ENCODE measurements at regions not wholly inside any gene's neighbourhood (a gene's known extent, or its start where the extent isn't known, plus 50 kb on each side); places are given as distances from the start of the nearest gene placed in this dataset.

- no peak overlapping the region for H3K4me2 ChIP-seq (ENCODE audit: insufficient read depth, low read length)
- no peaks in the 10 kb centered on the region for H3K36me3 ChIP-seq (ENCODE audit: control insufficient read depth in 2 of 2, extremely low read depth in 1 of 2, insufficient read depth in 2 of 2, low read length in 2 of 2)
- no peak overlapping the region for H3K27ac ChIP-seq (ENCODE audit: insufficient read depth, low read depth, low read length)
- H3K79me2 ChIP-seq (ENCODE audit: control insufficient read depth, insufficient read depth, low read length), result no peaks in the 10 kb centered on the region
- H3K9me1 ChIP-seq (replicated peaks; ENCODE audit: control insufficient read depth, extremely low read depth, insufficient read depth, low read length), result no peaks in the 10 kb centered on the region
- peaks cover 28% of the 10 kb centered on the region for H3K4me1 ChIP-seq (ENCODE audit: control insufficient read depth, extremely low read depth, insufficient read depth, low read length)
- no peaks in the 10 kb centered on the region for H4K20me1 ChIP-seq (replicated peaks; ENCODE audit: control insufficient read depth, extremely low read depth, insufficient read depth, low read length)
- H3K4me3 ChIP-seq (replicated peaks in 1 of 3; ENCODE audit: insufficient read depth in 1 of 3, low read depth in 1 of 3, low read length in 3 of 3), result no peak overlapping the region
- dilution Hi-C loops (cut with MboI; ENCODE audit: extremely low pct_ligation_motif_present, low sequenced_read_pairs), result no loop called here
- intact Hi-C loops (cut with micrococcal nuclease), result no loop called here
- H3K9me3 ChIP-seq (replicated peaks; ENCODE audit: control insufficient read depth, insufficient read depth, low read length), result no peaks in the 10 kb centered on the region
- no TSS peak for BruUV-seq (replicated peaks)
- ChIA-PET CTCF (interaction anchor here (1.7 to 1.9 kb wide), 2 partner anchors 30 to 155 kb away, joined by 4 to 8 read pairs; no protein-coding TSS in a partner anchor), POLR2A (no interaction called here)
- TF ChIP-seq POLR2AphosphoS5 (IDR thresholded peaks at IDR 0.05; ENCODE audit: insufficient read depth, low read depth, low read length), result no peak
- TF ChIP-seq EZH2 (IDR thresholded peaks at IDR 0.05; ENCODE audit: borderline replicate concordance, low read depth, low read length, severe bottlenecking), result no peak
- no peak overlapping the region for H2AFZ ChIP-seq (ENCODE audit: low read depth, low read length)
- no peak overlapping the region for H3K9ac ChIP-seq (replicated peaks; ENCODE audit: extremely low read depth, insufficient read depth, low read length)
- H3K27me3 ChIP-seq (ENCODE audit: control insufficient read depth in 2 of 2, insufficient read depth in 2 of 2, low read length in 2 of 2), result no peaks in the 10 kb centered on the region
- FAIRE-seq (no peak), DNase-seq (ENCODE audit: low read depth, low spot score) (no peak)
Measured at GRCh38 chr7:363626-364025, 73.7 kb downstream of the FOXL3 start.

DNA sequence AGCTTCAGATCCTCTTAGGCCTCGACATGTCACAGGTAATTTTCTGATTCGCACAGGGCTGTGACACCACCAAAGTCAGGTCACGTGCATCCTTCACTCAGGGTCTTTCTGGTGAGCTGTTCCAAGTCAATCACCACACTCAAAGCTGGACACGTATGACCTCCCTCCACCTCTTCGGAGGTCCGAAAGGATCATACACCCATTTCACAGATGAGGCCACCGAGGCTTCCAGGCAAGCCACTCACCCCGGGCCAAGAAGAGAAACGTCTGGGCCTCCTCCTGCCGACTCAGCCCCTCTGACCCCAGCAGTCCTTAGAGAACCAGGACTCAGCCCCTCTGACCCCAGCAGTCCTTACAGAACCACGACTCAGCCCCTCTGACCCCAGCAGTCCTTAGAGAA is 74.6 kb downstream of the FOXL3 start:
- dilution Hi-C loops (cut with MboI; ENCODE audit: extremely low pct_ligation_motif_present, low sequenced_read_pairs) (no loop called here), intact Hi-C loops (cut with micrococcal nuclease) (no loop called here)
- TF ChIP-seq MAX (IDR thresholded peaks at IDR 0.05; ENCODE audit: insufficient read depth, insufficient read length) (no peak), JUN (IDR thresholded peaks at IDR 0.05; ENCODE audit: borderline replicate concordance, insufficient read depth, insufficient read length, low read depth) (no peak), POLR2AphosphoS5 (IDR thresholded peaks at IDR 0.05; ENCODE audit: insufficient read depth, low read depth, low read length) (no peak), CTCF (IDR thresholded peaks at IDR 0.05; ENCODE audit: extremely low read depth in 1 of 2, insufficient read depth in 1 of 2, low read depth in 1 of 2, low read length in 2 of 2) (no peak), GATA2 (IDR thresholded peaks at IDR 0.05; ENCODE audit: insufficient read depth, insufficient read length, low read depth, low read length) (no peak), FOS (IDR thresholded peaks at IDR 0.05; ENCODE audit: borderline replicate concordance, insufficient read depth, low read length) (no peak), EZH2 (IDR thresholded peaks at IDR 0.05; ENCODE audit: borderline replicate concordance, low read depth, low read length, severe bottlenecking) (no peak), MYC (IDR thresholded peaks at IDR 0.05; ENCODE audit: low read depth, low read length) (no peak)
- Histone ChIP-seq H3K9me3 (replicated peaks; ENCODE audit: control insufficient read depth, insufficient read depth, low read length) (no peaks in the 10 kb centered on the region), H3K4me3 (replicated peaks in 1 of 3; ENCODE audit: insufficient read depth in 1 of 3, low read depth in 1 of 3, low read length in 3 of 3) (no peak overlapping the region), H4K20me1 (replicated peaks; ENCODE audit: control insufficient read depth, extremely low read depth, insufficient read depth, low read length) (no peaks in the 10 kb centered on the region), H3K4me1 (ENCODE audit: control insufficient read depth, extremely low read depth, insufficient read depth, low read length) (peaks cover 28% of the 10 kb centered on the region), H3K36me3 (ENCODE audit: control insufficient read depth in 2 of 2, extremely low read depth in 1 of 2, insufficient read depth in 2 of 2, low read length in 2 of 2) (no peaks in the 10 kb centered on the region), H3K4me2 (ENCODE audit: insufficient read depth, low read length) (no peak overlapping the region), H3K9ac (replicated peaks; ENCODE audit: extremely low read depth, insufficient read depth, low read length) (no peak overlapping the region), H2AFZ (ENCODE audit: low read depth, low read length) (no peak overlapping the region), H3K79me2 (ENCODE audit: control insufficient read depth, insufficient read depth, low read length) (no peaks in the 10 kb centered on the region), H3K27me3 (ENCODE audit: control insufficient read depth in 2 of 2, insufficient read depth in 2 of 2, low read length in 2 of 2) (no peaks in the 10 kb centered on the region), H3K27ac (ENCODE audit: insufficient read depth, low read depth, low read length) (no peak overlapping the region), H3K9me1 (replicated peaks; ENCODE audit: control insufficient read depth, extremely low read depth, insufficient read depth, low read length) (no peaks in the 10 kb centered on the region)
- no peak for DNase-seq (ENCODE audit: low read depth, low spot score)
- FAIRE-seq, result no peak
- CTCF ChIA-PET, result no interaction called here
- POLR2A ChIA-PET, result no interaction called here
- no TSS peak for BruUV-seq (replicated peaks)

Measured in endothelial cell of umbilical vein (primary cell).